Caki2 (cell line): ENCODE measurements at regions not wholly inside any gene's neighbourhood (a gene's known extent, or its start where the extent isn't known, plus 50 kb on each side); places are given as distances from the start of the nearest gene placed in this dataset.

Experiments
- DNase-seq: peaks from one replicate; pipeline ENCODE4 v3.0.0-alpha.2; 2015; ENCODE audit warnings: low read depth
- in situ Hi-C: cut with HindIII; loops from 2 replicates; pipeline ENCODE4 v1.10.0; 2016; ENCODE audit warnings: low sequenced_read_pairs, low pct_unique_long_range_greater_than_20kb, mixed read lengths

DNA sequence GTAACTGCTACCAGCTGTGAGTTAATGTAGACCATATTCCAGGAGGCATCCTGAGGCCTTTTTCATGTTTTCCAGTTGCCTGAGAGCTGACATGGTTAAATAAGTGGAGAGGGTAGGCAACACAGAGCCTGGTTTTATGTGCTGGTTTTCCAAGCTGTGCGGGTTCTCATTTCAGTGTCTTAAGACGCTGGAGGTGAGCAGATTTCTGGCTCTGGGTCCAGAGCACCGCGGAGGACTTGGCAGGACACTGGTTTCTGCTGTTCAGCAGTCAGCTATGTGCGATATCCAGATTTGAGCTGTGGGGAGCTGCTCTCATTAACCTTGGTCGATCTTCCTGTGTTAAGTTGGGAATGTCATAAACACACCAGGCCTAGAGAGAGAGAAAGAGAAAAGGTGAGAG, 680.8 kb downstream of the BCL11B start:
- in situ Hi-C loops: no loop called here
- no peak for DNase-seq

DNA sequence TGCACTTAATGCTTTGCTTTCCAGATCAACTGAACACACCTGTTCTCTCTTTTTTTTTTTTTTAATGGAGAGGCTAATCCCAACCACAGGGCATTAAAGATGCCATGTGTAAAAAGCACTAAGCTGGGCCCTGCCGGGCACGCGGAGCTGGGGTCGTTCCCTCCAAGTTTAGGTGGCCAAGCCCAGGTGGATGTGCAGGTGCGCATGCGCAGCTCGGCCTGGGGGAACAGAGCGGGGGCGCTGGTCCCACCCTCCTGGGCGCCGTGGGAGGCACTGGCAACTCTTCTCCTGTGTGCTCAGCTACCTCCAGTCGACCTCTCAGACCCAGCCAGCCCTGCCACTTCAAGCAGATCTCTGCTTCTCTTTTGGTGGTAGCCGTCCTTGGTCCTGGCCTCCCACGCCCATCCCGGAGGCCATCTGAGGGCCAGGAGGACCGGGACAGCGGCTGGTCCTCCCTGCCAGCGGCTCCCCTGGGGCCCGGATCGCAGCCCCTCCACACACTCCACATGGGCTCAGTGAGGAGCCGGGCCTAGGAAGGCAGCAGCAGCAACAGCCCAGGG, 679.3 kb downstream of the BCL11B start:
- DNase-seq: no peak
- in situ Hi-C loops: no loop called here

DNA sequence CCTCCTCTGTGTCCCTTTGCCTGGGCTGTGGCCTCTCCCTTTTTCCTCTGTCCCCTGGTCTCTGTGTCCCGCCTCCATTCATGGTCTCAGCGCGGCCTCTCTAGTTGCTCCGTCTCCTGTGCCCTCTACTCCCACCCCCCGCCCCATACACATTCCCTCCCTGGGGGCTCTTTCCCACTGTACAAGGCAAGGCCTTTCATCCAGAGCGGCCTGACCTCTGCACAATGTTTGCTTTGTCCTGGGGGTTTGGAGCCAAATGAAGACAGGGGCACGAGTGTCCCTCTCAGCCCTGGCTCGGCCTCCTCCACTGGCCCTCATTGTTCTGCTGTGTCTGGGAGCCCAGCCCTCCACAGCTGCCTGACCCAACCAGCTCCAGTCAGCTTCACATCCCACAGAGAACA, 678.6 kb downstream of the BCL11B start:
- in situ Hi-C loops: no loop called here
- no peak for DNase-seq

DNA sequence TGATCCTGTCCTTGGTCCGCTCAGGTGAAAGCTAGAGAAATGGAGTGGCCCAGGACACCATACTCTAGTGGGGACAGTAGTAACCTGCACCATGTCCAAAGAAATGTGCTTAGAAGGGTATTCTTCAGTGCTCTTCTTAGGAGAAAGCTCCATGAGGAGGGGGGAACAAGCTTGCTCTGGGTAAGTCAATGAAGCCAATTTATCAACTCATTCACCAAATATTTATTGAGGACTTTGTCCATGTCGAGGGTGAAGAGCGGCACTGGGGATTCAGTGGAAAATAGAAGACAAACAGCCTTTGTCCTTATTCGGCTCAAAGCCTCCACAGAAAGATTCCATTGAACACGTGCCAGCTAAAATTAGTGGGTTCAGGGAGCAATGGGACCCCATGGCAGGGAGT, 677.8 kb downstream of the BCL11B start:
- in situ Hi-C loops: no loop called here
- DNase-seq: no peak

DNA sequence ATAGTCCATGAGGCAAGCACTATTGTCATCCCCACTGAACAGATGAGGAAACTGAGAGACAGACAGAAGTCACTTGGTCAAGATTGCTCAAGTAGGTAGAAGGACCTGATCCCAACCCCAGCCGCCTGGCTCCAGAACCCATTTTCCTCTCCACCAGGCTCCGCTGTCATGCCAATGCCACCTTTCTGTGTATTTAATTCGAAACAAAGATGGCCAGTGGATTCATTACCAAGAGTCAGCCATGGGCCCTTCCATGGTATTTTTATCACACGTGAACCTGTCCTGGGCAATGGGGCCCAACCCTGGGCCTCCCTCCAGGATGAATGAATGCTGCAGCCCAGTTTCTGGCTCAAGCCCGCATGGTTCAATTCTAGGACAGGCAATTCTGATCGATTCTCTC, 673.4 kb downstream of the BCL11B start:
- in situ Hi-C loops: no loop called here
- DNase-seq: no peak

DNA sequence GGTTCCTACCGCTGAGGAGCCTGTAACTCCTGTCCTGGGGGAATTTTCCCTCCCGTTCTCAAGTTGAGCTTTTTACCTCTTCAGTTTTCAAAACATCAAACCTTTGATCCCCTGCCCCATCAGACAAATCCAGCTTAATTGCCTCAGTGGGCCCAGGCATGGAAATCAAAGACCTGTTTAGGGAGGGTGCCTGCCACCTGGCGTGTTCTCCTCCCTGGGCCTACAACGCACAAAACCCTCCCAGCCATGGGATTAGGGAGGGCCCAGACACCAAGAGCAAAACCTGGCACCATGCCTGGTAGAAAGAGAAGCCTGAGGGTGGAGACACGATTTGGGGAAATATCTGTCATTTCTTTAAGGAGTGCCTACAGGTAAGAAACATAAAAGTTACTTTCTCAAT, 672.9 kb downstream of the BCL11B start:
- in situ Hi-C loops: no loop called here

DNA sequence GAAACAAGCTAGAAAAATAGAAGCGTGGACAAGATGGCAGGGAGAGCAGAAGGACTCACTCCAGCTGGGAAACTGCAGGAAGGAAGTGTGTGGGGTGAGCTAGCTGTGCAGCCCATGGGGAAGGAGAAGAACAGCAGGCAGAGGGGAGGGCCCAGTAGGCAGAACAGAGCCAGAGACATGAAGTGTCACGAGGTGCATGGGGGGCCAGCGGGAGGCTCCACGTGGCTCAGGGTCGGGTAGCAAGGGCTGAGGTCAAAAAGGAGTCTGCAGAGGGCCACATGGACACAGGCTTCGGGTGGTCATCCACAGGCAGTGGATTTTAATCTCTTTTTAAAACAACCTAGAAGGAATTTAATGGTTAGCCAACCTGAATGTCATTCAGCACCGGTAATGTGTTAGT, 669.0 kb downstream of the BCL11B start:
- in situ Hi-C loops: no loop called here
- no peak for DNase-seq

More for the DNA sequence above, 672.9 kb downstream of the BCL11B start:
- no peak for DNase-seq

DNA sequence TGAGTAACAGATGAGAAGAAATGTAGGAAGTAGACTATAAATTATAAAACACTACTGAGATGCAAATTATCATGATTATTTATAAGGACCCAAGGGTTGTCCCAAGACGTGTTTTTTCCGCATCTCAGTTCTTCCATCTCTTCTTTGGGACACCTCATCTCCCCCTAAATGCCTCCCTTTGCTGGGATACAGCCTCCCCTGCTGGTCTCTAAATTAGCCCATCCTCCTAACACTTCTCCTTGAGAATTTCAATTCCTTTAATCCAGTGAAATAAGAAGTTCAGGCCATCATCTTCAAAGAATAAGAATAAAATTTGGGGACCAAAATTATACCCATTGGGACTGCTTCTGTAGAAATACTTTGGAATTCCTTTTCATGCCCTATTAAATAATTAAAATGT, 667.0 kb downstream of the BCL11B start:
- in situ Hi-C loops: no loop called here
- no peak for DNase-seq

DNA sequence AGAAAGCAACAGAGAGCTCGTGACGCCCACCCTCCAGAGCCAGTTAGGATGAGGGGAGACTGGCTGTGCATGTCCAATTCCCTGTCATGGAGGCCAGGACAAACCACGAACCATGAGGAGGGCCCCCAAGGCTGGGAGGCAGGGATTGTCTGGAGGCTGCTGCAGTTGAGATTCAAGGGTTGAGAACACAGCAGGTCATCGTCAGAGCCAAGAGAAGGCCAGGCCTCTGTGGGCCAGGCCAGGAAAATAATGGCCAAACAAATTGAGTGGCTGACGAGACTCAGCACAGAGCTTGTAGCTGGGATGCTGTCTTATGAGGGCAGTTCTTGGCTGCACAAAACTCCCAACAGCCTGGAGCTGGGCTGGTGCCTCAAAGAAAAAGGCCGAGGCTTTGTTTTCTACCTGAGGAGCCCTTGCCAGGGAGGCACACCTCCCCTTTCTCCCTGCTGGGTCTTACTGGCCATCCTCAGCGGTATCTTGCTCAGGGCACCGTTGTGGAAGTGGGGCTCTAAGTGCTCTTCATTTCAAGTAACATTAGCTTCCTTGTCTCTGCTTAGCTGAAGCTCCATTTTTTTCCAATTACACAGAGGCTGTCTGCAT, 665.9 kb downstream of the BCL11B start:
- in situ Hi-C loops: no loop called here
- DNase-seq: no peak

DNA sequence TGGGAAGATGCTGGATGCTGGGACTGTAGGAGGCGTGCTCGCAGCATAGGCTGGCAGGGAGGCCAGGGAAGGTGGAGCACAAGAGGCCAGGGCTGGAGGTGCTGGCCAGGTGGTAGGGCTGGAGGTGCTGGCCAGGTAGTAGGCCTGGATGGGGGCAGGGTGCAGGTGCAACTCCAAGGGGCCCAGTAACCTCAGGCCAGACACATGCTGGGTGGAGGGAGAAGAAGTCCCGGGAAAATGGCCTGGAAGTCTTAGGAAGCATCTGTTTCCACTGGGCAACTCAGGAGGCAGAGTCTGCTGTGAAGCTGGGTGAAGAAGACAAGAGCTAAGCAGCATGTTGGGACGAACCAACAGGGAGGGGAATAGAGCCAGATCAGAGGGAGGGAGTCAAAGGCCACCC, 665.2 kb downstream of the BCL11B start:
- in situ Hi-C loops: no loop called here
- DNase-seq: no peak

DNA sequence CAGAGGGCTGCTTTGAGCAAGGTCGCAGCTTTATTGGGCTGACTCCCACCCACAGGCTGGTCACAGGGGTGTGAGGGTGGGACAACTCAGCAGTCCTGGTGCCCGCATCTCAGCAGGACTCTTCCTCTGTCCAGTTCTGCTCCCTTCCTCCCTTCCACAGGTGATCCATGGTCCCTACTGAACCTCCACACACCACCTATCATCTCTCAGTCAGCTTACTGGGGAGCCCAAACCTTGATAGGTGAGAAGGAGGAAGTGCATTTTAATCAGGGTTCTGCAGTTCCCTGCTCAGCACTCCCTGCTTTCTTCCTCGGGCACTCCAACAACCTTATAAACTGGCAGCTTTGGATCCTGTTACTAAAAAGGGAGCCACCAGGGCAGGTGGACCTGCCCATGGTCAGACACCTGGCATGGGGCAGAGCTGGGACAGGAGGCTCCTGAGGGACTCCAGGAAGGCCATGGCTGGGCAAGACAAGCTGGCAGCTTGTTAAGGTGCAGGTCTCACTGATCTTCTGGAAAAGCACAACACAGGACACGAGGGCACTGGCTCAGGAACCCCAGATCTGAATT, 664.6 kb downstream of the BCL11B start:
- DNase-seq: no peak
- in situ Hi-C loops: no loop called here

DNA sequence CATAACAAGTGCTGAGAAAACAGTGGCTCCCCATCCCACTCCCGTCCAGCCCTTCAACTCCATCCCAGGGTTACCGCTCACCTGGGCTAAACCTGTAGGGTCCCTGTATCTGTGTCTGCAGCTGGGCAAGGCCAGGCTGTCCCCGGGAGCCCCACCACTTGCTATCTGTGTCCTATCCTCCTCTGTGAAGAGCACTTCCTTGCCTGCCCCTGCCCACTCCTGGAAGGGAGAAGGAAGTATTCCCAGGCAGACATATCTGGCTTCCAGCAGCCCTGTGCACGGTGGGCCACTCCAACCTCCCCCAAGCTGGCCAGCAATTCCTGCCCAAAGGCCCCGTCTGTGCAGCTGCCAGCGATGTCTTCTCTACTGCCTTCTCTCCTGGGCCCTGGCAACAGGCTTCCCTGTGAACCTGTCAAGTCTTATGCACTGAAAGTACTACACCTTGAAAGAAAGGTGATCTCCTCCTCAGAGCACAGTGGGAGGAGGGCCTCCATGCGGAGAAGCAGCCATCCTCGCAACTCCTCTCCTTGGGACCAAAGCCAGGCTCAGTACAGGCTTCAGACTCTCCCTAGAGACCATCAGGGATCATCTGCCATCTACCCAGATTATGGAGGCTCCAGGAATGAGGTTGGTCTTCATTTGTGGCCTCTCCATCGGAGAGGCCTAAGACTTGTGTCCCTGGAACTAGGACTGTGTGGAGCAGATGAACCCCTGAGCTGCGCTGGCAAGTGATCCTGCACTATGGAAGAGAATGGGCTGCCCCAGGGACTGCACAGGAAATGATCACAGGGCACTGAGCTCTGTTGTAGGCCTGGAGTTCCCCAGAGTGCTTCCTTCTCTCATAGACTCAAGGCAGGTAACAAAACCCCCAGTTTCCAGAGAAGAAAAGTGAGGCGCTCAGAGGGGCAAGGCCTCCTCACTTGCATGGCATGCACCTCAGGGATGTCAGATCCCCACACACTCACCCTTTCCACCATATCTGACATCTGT, 663.6 kb downstream of the BCL11B start:
- DNase-seq: no peak
- in situ Hi-C loops: no loop called here

DNA sequence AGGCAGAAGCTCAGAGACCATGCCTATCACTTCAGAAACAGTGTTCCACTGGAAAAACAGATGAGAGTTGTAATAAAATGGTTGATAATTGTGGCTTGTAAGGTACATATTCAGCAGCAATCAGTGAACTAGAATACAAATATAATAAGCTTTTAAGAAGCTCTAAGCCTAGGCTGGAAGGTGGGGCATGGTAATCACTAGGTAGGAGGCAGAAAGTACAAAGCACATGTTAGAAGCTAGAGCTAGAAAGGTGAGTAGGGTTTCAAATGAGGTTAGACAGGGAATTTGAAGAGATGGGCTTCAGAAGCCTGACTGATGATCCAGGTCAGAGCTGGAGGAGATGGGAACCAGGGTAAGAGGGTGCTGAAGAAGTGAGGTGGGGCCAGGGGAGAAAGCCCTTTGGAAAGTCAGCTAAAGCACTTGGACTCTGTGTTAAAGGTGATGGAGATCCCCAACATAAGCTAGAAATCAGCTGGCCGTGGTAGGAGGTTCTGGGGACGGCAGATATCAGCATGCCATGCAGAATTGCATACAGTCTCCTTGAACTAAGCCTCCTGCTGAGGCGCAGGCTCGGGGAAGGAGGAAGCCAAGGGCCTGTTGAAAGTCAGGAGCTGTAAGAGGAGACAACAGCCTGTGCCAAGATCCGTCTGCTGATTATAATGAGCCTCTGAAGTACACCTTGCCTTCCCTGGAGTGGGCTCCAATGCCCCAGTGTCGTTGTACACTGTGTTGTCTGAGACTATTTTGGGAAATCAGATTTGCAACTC, 659.4 kb downstream of the BCL11B start:
- no peak for DNase-seq
- in situ Hi-C loops: no loop called here

DNA sequence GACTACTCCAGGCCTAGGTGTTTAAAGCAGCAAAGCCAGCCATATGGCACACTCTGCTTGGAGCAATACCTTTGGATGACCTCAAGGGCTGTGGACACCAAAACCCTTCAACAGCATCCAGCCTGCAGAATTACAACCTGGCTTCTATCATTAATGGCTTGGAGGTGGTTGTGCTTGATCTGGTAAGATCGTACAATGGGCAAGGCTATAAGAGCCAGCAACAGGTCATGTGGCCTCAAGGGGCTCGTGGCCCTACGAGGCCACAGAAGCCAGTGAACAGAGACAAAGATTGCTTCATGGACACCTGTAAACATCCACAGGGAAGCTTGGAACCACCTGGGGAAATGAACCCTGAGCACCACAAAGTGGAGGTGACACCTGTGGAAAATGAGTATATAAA, 657.3 kb downstream of the BCL11B start:
- in situ Hi-C loops: no loop called here
- no peak for DNase-seq

DNA sequence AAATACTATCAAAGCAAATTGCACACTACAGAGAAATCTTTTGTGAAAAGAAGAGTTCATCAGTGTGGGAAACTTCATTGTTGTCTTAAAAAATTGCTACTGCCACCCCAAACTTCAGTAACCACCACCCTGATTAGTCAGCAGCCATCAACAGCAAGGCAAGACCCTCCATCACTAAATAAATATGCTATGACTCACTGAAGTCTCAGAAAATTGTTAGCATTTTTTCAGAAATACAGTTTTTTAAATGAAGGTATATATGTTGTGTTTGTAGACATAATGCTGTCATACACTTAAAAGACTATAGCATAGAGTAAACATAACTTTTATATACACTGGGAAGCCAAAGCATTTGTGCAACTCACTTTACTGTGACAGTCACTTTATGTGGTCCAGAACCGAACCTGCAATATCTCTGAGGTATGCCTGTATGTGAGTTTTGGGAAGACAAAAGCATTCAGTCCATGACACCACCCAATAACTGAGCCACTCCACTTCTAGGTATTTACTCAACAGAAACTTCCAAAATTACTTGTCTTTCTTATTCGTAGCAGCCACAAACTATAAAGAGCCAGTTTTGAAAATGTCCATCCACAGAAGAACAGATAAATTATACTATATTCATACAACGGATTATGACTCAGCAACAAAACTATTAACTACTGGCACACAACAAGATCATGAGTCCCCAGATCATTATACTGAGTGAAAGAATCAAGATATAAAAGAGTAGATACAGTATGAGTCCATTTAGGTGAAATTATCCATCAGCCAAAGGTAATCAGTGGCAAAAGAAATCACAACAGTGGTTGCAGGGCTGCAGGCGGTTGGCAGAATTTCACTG, 649.6 kb downstream of the BCL11B start:
- no peak for DNase-seq
- in situ Hi-C loops: no loop called here

DNA sequence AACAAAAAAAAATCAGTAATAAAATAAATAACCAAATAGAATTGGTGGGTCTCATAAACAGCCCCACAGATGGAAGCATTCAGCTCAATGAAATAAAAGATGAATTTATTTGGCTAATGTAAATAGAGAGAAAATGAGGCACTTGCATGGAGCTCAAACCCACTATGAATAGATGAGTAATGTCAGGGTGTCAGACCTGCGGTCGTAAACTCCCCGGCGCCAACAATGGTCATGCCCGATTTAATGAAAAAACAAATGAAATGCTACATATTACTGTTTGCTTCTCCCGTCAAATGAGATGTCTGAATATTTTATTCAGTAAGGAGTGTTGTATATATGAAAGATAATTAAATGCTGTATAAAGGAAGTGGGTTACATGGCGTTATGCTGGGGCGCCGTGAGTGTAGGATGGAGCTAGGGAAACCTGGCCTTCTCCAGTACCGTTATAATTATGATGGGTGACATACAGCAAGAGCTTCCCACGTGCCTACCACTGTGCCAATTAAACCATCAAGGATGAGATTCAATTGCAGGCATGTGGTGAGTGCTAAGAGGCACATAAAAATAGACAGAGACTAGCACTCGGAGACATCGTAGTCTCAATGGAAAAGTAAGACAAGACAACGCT, 648.1 kb downstream of the BCL11B start:
- DNase-seq: no peak
- in situ Hi-C loops: no loop called here

DNA sequence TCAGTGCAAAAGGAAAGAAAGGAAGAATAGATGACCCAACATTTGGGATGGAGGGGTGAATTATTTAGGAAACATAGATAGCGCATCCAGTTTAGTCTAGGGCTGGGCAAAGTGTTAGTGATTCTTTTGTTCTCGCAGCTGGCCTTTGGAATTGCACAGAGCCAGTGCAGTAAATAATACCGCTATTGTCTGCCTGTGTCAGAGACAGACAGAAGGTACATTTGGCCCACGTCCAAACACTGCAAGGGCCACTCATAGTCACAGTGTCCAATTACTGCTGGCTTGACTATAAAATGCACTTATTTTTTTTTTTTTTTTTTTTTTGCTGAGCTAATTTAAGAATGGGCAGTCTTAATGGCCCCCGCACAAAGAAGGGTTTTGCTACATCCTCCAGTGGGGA, 638.6 kb downstream of the BCL11B start:
- in situ Hi-C loops: no loop called here
- no peak for DNase-seq
